HFF-Myc (cell line): ENCODE measurements at regions not wholly inside any gene's neighbourhood (a gene's known extent, or its start where the extent isn't known, plus 50 kb on each side); places are given as distances from the start of the nearest gene placed in this dataset.

Experiments used
- DNase-seq: peaks from one replicate; pipeline ENCODE4 v3.0.0-alpha.2; 2011; ENCODE audit warnings: low read depth; ENCODE audit errors: extremely low read depth
- H3K4me3 ChIP-seq: replicated peaks from 2 replicates; pipeline ENCODE4 v1.5.1; 2011; ENCODE audit warnings: low read depth, mild to moderate bottlenecking, control low read depth, low read length
- TF ChIP-seq, protein P1 (sequence below): IDR thresholded peaks from 2 replicates; pipeline ENCODE4 v1.5.1; 2012; ENCODE audit warnings: mild to moderate bottlenecking, low read depth, low read length, control low read depth; ENCODE audit errors: missing control alignments

DNA sequence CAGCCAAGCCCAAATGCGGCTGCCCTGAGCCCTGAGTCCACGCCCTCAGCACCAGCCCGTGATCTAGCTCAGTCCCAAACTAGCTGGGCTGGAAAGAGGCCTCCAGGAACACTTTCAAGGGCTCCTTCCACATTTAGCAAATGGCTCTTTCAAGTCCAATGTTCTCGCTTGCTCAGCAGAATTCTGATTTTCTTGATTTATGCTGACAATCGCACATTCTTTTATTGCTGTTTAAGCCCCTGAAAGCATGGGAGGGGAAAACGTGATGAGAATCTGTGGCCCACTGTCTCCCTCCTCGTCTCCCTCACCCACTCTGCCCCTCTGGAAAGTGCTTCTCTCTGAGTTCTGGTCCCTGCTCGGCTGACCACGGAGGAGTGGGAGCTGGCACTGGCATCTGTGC lies 293.8 kb downstream of the FOXL1 start:
- TF ChIP-seq, protein P1, sequence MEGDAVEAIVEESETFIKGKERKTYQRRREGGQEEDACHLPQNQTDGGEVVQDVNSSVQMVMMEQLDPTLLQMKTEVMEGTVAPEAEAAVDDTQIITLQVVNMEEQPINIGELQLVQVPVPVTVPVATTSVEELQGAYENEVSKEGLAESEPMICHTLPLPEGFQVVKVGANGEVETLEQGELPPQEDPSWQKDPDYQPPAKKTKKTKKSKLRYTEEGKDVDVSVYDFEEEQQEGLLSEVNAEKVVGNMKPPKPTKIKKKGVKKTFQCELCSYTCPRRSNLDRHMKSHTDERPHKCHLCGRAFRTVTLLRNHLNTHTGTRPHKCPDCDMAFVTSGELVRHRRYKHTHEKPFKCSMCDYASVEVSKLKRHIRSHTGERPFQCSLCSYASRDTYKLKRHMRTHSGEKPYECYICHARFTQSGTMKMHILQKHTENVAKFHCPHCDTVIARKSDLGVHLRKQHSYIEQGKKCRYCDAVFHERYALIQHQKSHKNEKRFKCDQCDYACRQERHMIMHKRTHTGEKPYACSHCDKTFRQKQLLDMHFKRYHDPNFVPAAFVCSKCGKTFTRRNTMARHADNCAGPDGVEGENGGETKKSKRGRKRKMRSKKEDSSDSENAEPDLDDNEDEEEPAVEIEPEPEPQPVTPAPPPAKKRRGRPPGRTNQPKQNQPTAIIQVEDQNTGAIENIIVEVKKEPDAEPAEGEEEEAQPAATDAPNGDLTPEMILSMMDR: no peak
- H3K4me3 ChIP-seq: no peak overlapping the region
- DNase-seq: no peak

DNA sequence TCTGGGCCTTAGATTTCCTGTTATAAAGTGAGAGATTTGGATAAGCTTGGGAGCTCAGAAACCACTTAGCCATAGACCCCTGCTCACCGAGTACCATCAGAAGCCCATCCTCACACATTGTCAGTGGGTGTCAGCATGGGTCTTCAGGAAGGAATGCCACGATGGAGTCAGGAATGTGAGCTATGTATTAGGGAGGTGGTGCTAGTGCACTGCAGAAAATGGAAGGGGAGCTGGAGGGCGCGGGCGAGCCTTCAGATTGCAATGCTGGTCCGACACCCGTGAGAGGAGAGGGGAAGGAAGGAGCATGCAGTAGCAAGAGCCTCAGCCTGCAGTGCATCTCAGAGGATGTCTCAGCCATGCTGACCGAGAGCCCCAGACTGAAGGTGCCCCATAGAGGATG lies 294.5 kb downstream of the FOXL1 start:
- H3K4me3 ChIP-seq: no peak overlapping the region
- no peak for DNase-seq
- TF ChIP-seq, protein P1: no peak

DNA sequence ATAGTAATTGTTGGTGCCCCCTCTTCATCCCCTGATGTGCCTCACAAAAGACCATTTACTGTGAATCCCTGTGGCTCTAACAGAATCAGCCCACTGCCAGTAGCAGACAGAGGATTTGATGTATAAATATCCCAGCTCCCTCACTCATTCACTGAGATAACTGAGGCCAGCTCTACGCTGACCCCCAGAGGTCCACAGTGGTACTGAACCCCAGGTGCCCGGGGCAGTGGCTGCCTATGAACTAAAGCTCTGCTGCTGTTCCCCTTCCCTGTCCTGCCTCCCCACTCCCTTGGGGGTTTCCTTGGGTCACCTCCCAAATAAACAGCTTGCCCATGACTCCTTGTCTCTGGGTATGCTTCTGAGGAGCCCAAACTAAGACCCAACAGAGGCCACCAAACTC lies 295.8 kb downstream of the FOXL1 start:
- DNase-seq: no peak
- H3K4me3 ChIP-seq: no peak overlapping the region
- TF ChIP-seq, protein P1: peak; percentile 73

DNA sequence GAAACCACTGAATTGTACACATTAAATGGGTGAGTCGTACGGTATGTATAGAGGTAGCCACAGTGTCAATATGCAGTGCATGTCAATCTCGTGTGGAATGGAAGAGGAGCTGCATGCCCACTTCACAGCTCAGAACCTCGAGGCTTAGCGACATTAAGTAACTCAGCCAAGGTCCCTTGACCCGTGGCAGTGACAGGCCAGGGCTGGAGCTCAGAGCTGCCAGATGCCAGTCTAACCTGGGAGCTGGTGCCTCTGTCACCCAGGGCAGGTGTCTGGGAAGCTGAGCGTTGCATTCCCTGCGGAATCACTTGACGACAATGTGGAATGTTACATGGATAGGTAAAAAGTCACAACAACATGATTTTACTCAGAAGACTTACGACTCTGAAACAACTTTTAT lies 298.1 kb downstream of the FOXL1 start:
- DNase-seq: no peak
- TF ChIP-seq, protein P1: no peak
- H3K4me3 ChIP-seq: no peak overlapping the region

DNA sequence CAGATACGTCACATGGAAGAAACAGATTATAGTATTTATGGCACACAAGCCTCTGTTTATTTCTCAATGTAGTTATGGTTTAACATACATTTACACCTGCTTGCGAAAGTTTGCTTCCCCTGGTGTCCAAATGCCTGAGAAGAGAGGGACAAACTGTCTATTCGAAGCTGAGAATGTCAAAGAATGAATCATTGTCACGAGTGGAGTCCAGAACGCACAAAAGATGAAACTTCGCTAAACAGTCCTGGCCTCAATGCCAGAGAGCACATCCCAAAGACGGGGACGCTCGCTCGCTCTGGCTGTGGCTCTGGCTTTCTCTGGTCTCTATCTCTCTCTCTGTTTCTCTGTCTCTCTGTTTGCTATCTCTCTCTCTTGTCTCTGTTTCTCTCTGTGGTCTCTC lies 298.8 kb downstream of the FOXL1 start:
- DNase-seq: no peak
- TF ChIP-seq, protein P1: no peak
- no peak overlapping the region for H3K4me3 ChIP-seq

DNA sequence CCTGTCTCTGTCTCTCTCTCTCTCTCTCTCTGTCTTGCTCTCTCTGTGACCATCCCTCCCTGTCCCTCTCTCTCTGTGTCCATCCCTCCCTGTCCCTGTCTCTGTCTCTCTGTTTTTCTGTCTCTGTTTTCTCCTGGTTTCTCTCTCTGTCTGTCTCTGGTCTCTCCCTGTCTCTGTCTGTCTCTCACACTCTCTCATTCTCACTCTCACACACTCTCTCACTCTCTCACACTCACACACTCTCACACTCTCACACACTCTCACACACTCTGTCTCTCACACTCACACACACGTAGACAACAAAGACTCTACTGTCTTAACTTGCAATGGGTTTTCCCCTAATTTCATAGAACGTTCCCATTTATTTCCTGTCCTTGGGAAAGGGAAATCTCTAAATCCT lies 299.5 kb downstream of the FOXL1 start:
- TF ChIP-seq, protein P1: no peak
- no peak overlapping the region for H3K4me3 ChIP-seq
- no peak for DNase-seq
